GM12878 (cell line): ENCODE measurements at regions not wholly inside any gene's neighbourhood (a gene's known extent, or its start where the extent isn't known, plus 50 kb on each side); places are given as distances from the start of the nearest gene placed in this dataset.

ENCODE experiments used
- BHLHE40 ChIP-seq, 2 experiments: fragments of 450-650 bp in 1 of 2; IDR thresholded peaks; 2 replicates each; pipeline ENCODE4 v1.6.1; 2011 to 2017; ENCODE audit warnings: low read depth in 2 of 2, borderline replicate concordance in 1 of 2, improper control_type of control experiment in 1 of 2, low read length in 1 of 2, mild to moderate bottlenecking in 1 of 2
- BRCA1 ChIP-seq: IDR thresholded peaks from 2 replicates; pipeline ENCODE4 v1.6.1; 2011; ENCODE audit warnings: low read depth, low read length, improper control_type of control experiment
- CHD4 ChIP-seq: fragments of 200-600 bp; sonication (generic); IDR thresholded peaks from 2 replicates; pipeline ENCODE4 v1.6.1; 2016; ENCODE audit warnings: mild to moderate bottlenecking
- CREB1 ChIP-seq: IDR thresholded peaks from 2 replicates; pipeline ENCODE4 v1.6.1; 2012; ENCODE audit warnings: low read depth, mild to moderate bottlenecking, inconsistent platforms
- CREM ChIP-seq: IDR thresholded peaks from 2 replicates; pipeline ENCODE4 v1.6.1; 2014; ENCODE audit warnings: antibody characterized with exemption, low read depth
- ETV6 ChIP-seq, 2 experiments: fragments of 450-650 bp in 1 of 2; IDR thresholded peaks in 1 of 2; conservative IDR thresholded peaks in 1 of 2; 2 replicates each; pipeline ENCODE4 v1.6.1; 2014; ENCODE audit warnings: antibody characterized with exemption in 1 of 2, borderline replicate concordance in 1 of 2, low read depth in 1 of 2, mild to moderate bottlenecking in 1 of 2, moderate library complexity in 1 of 2
- IRF5 ChIP-seq: fragments of 450-650 bp; IDR thresholded peaks from 2 replicates; pipeline ENCODE4 v1.6.1; 2017; ENCODE audit warnings: borderline replicate concordance
- JUNB ChIP-seq: IDR thresholded peaks from 2 replicates; pipeline ENCODE4 v1.6.1; 2016; ENCODE audit warnings: antibody characterized with exemption, mild to moderate bottlenecking
- KAT2A ChIP-seq: conservative IDR thresholded peaks from 2 replicates; pipeline ENCODE4 v1.6.1; 2011; ENCODE audit warnings: low read depth, low read length; ENCODE audit not compliant: control insufficient read depth
- KDM1A ChIP-seq: fragments of 200-600 bp; sonication (generic); IDR thresholded peaks from 2 replicates; pipeline ENCODE4 v1.6.1; 2016; ENCODE audit warnings: borderline replicate concordance
- MAX ChIP-seq: IDR thresholded peaks from 2 replicates; pipeline ENCODE4 v1.6.1; 2012; ENCODE audit warnings: low read depth, low read length, improper control_type of control experiment
- MTA3 ChIP-seq: IDR thresholded peaks from 2 replicates; pipeline ENCODE4 v1.6.1; 2012; ENCODE audit warnings: low read length, inconsistent platforms, borderline replicate concordance
- NFXL1 ChIP-seq: fragments of 450-650 bp; IDR thresholded peaks from 2 replicates; pipeline ENCODE4 v1.6.1; 2017; ENCODE audit warnings: antibody characterized with exemption, mild to moderate bottlenecking, borderline replicate concordance
- POU2F2 ChIP-seq: IDR thresholded peaks from 3 replicates; pipeline ENCODE4 v1.6.1; 2011; ENCODE audit warnings: low read depth, mild to moderate bottlenecking, low read length, borderline replicate concordance
- REST ChIP-seq: IDR thresholded peaks from 2 replicates; pipeline ENCODE4 v1.6.1; 2012; ENCODE audit warnings: mild to moderate bottlenecking, low read depth, low read length
- SIX5 ChIP-seq: IDR thresholded peaks from 2 replicates; pipeline ENCODE4 v1.6.1; 2011; ENCODE audit warnings: mild to moderate bottlenecking, low read depth, low read length, moderate library complexity; ENCODE audit not compliant: severe bottlenecking
- SKIL ChIP-seq: fragments of 450-650 bp; IDR thresholded peaks from 2 replicates; pipeline ENCODE4 v1.6.1; 2017; ENCODE audit warnings: mild to moderate bottlenecking, low read depth, inconsistent platforms; ENCODE audit not compliant: poor library complexity, severe bottlenecking
- SMAD5 ChIP-seq: IDR thresholded peaks from 2 replicates; pipeline ENCODE4 v1.6.1; 2016; ENCODE audit warnings: antibody characterized with exemption, low read depth
- ZNF274 ChIP-seq: IDR thresholded peaks from one replicate; pipeline ENCODE4 v1.8.0; 2011; ENCODE audit not compliant: insufficient read length, insufficient read depth
- TF ChIP-seq, protein P1 (sequence below): fragments of 450-650 bp; IDR thresholded peaks from 2 replicates; pipeline ENCODE4 v1.6.1; 2014; ENCODE audit warnings: mild to moderate bottlenecking
- TF ChIP-seq, protein P2 (sequence below): IDR thresholded peaks from 2 replicates; pipeline ENCODE4 v1.6.1; 2011; ENCODE audit warnings: mild to moderate bottlenecking, low read depth, low read length, moderate library complexity; ENCODE audit not compliant: insufficient replicate concordance

- TF ChIP-seq REST (no peak), ZNF274 (no peak), MTA3 (no peak), BHLHE40 (IDR thresholded peaks at IDR 0.05; ENCODE audit: borderline replicate concordance in 1 of 2, low read depth in 2 of 2, low read length in 1 of 2) (no peak), MAX (no peak), SKIL (no peak), IRF5 (no peak), POU2F2 (no peak), JUNB (peak; percentile 98), SIX5 (no peak), SMAD5 (no peak), NFXL1 (no peak), CREB1 (peak; percentile 27; the same call in 1 of the 2 replicates), ETV6 (conservative IDR thresholded peaks at IDR 0.05 in 1 of 2, IDR thresholded peaks at IDR 0.05 in 1 of 2; ENCODE audit: borderline replicate concordance in 1 of 2, low read depth in 1 of 2) (peak in 1 of 2 experiments; percentile 66; a peak in 2 of 4 replicates), KDM1A (no peak), CHD4 (no peak), BRCA1 (no peak), KAT2A (no peak), CREM (peak; percentile 71; the same call in 1 of the 2 replicates)
- TF ChIP-seq, protein P1, sequence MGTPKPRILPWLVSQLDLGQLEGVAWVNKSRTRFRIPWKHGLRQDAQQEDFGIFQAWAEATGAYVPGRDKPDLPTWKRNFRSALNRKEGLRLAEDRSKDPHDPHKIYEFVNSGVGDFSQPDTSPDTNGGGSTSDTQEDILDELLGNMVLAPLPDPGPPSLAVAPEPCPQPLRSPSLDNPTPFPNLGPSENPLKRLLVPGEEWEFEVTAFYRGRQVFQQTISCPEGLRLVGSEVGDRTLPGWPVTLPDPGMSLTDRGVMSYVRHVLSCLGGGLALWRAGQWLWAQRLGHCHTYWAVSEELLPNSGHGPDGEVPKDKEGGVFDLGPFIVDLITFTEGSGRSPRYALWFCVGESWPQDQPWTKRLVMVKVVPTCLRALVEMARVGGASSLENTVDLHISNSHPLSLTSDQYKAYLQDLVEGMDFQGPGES = no peak
- TF ChIP-seq, protein P2, sequence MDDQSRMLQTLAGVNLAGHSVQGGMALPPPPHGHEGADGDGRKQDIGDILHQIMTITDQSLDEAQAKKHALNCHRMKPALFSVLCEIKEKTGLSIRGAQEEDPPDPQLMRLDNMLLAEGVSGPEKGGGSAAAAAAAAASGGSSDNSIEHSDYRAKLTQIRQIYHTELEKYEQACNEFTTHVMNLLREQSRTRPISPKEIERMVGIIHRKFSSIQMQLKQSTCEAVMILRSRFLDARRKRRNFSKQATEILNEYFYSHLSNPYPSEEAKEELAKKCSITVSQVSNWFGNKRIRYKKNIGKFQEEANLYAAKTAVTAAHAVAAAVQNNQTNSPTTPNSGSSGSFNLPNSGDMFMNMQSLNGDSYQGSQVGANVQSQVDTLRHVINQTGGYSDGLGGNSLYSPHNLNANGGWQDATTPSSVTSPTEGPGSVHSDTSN = no peak
Measured at GRCh38 chr4:100017637-100018310, 67.7 kb upstream of the H2AZ1 start (continued).
